LNCaP clone FGC (cell line): ENCODE measurements at regions not wholly inside any gene's neighbourhood (a gene's known extent, or its start where the extent isn't known, plus 50 kb on each side); places are given as distances from the start of the nearest gene placed in this dataset.

Experiments
- DNase-seq: peaks from one replicate; pipeline ENCODE4 v3.0.0-alpha.2; 2011; ENCODE audit warnings: low read depth
- H3K4me3 ChIP-seq: 2 replicates; pipeline ENCODE4 v1.5.1; 2011; ENCODE audit warnings: mild to moderate bottlenecking, low read depth, low read length, control low read depth
- CTCF ChIP-seq: IDR thresholded peaks from 2 replicates; pipeline ENCODE4 v1.5.1; 2012; ENCODE audit warnings: mild to moderate bottlenecking; ENCODE audit not compliant: control insufficient read depth, insufficient read depth; ENCODE audit errors: extremely low read depth

GRCh38 chr4:153989505-153989904 is 200.6 kb upstream of the SFRP2 start:
- no peak for TF ChIP-seq CTCF
- no peak overlapping the region for H3K4me3 ChIP-seq
- no peak for DNase-seq

DNA sequence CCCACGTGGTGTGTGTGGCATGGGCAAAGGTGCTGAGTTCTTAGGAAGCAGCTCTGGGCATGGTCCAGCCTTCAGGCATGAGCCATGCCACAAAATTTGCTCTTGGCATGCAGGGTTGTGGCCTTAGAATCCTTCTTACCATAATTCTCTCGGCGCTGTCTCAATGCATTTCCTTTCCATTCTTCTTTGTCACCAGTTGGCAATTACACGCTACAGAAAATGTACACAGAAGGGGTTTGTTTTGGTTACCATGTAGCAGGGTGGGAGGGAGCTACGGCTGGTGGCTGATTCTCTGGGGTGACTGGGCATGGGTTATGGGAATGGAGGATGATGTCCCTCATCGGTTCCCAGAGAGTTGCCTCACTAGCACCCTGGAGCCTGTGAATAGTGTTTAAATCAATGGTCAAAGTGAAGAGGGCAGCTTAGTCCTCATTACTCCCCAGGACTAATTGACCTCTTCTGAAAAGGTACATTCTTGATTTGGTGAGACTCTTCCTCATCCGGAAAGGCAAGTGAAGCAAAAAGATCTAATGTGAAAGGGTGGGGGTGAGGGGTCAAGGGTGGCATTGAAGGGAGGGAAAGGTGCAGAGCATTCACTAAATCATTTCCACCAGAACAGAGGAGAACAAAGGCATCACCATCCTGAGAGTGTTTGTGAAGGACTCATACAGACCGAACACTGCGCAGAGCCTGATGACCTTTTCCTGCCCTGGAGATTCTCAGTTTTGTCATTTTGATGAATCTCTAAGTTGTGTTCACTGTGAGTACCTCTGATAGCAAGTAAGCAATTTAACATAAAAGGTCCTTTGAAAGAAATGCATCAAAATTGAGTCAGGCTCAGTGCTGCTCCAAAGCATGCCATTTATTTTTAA is 199.8 kb upstream of the SFRP2 start:
- no peak for TF ChIP-seq CTCF
- H3K4me3 ChIP-seq: no peak overlapping the region
- no peak for DNase-seq

GRCh38 chr4:153987291-153987690 is 198.4 kb upstream of the SFRP2 start:
- TF ChIP-seq CTCF: no peak
- DNase-seq: no peak
- H3K4me3 ChIP-seq: no peak overlapping the region

GRCh38 chr4:153976954-153977353 is 188.1 kb upstream of the SFRP2 start:
- DNase-seq: no peak
- H3K4me3 ChIP-seq: no peak overlapping the region
- no peak for TF ChIP-seq CTCF

DNA sequence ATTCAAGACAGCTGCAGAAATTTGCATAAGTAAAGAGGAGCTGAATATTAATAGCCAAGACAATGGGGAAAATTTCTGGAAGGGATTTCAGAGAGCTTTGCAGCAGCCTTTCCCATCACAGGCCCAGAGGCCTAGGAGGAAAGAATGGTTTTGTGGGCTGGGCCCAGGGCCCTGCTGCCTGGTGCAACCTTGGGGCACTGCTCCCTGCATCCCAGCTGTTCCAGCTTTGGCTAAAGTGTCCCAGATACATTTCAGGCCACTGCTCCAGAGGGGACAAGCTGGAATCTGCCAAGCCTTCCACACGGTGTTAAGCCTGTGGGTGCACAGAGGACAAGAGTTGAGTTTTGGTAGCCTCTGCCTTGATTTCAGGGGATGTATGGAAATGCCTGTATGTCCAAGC is 185.6 kb upstream of the SFRP2 start:
- TF ChIP-seq CTCF: no peak
- no peak for DNase-seq
- H3K4me3 ChIP-seq: no peak overlapping the region

- TF ChIP-seq CTCF: no peak
- no peak for DNase-seq
- no peak overlapping the region for H3K4me3 ChIP-seq
These were observed 185.1 kb upstream of the SFRP2 start for GRCh38 chr4:153973942-153974341.

DNA sequence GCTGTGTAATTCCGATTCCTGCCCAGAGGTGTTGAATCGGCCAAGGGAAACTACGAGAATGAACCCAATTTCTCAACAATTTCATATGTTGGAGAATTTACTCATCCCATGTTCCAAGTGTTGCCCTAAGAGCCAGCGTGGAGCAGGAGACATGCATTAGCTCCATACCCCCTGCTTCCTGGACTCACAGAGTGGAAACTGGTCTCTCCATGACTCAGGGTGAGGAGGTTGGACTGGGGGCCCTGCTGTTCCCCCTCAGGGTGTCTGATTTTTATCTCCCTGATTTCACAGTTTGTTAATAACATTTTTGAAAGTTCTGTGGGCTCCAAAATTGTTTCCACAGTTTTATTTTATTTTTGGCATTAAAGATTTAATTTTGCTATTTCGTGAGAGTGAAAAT is 183.0 kb upstream of the SFRP2 start:
- H3K4me3 ChIP-seq: no peak overlapping the region
- DNase-seq: no peak
- no peak for TF ChIP-seq CTCF
